ENCODE measurements at regions not wholly inside any gene's neighbourhood (a gene's known extent, or its start where the extent isn't known, plus 50 kb on each side); places are given as distances from the start of the nearest gene placed in this dataset.
A peak's percentile ranks its signal among the peaks of the same experiment; 100 is the strongest.

DNA sequence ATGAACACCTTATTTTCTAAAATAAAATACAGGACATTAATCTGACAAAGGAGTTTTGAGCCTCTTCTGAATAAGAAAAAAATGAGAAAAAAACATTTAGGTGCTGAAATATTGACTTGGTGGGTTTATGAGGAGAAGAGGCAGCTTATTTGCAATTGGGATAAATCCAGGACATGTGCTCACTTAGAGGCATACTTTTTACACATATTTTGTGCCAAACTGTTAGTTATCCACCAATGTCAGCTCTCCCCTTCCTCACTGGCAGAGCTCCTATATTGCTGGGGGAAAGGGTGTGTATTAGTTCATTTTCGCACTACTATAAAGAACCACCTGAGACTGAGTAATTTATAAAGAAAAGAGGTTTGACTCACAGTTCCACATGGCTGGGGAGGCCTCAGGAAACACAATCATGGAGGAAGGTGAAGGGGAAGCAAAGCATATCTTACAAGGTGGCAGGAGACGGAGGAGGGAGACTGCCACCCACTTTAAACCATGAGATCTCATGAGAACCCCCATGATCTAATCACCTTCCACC, 135.4 kb upstream of the EGLN3 start:
- FAIRE-seq (no peak), DNase-seq (no peak)
- Histone ChIP-seq H3K9me3 (ENCODE audit: control insufficient read depth in 2 of 3, insufficient read depth in 1 of 3, low read length in 3 of 3) (peaks cover 0 to 6% (median 0%) of the 10 kb centered on the region in 3 donors), H3K27me3 (ENCODE audit: control insufficient read depth, insufficient read depth, low read length) (no peaks in the 10 kb centered on the region), H3K36me3 (ENCODE audit: control insufficient read depth in 2 of 3, insufficient read depth in 3 of 3, low read length in 3 of 3) (no peaks in the 10 kb centered on the region), H3K4me1 (ENCODE audit: control insufficient read depth in 2 of 3, insufficient read depth in 2 of 3, low read depth in 1 of 3, low read length in 3 of 3) (peaks cover 0 to 3% (median 2%) of the 10 kb centered on the region in 3 donors), H3K27ac (ENCODE audit: low read depth in 2 of 2, low read length in 2 of 2) (no peak overlapping the region), H3K9ac (ENCODE audit: low read length in 3 of 3) (no peak overlapping the region), H3K4me3 (ENCODE audit: low read length in 3 of 3) (no peak overlapping the region)
- intact Hi-C loops (cut with DNase I): no loop called here
- TF ChIP-seq, protein P1, sequence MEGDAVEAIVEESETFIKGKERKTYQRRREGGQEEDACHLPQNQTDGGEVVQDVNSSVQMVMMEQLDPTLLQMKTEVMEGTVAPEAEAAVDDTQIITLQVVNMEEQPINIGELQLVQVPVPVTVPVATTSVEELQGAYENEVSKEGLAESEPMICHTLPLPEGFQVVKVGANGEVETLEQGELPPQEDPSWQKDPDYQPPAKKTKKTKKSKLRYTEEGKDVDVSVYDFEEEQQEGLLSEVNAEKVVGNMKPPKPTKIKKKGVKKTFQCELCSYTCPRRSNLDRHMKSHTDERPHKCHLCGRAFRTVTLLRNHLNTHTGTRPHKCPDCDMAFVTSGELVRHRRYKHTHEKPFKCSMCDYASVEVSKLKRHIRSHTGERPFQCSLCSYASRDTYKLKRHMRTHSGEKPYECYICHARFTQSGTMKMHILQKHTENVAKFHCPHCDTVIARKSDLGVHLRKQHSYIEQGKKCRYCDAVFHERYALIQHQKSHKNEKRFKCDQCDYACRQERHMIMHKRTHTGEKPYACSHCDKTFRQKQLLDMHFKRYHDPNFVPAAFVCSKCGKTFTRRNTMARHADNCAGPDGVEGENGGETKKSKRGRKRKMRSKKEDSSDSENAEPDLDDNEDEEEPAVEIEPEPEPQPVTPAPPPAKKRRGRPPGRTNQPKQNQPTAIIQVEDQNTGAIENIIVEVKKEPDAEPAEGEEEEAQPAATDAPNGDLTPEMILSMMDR (IDR thresholded peaks at IDR 0.05; ENCODE audit: borderline replicate concordance, extremely low read depth, insufficient read depth): no peak

DNA sequence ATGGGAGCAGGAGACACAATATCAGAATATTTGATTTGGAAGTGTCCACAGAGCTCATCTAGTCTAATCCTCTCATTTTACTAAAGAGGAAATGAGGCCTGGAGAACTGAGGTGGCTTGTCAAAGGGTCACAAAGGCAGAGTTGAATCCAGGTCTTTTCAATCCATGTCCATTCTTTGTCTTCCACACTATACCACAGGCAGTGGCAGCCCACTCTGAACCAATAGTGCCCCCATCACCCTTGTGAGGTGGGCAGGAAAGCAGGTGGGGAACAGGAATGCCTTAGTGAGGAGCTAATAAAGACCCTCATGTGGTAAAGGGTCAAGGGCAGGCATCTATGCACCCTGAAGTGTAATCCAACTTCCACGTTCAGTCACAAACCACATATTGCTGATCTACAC, 134.8 kb upstream of the EGLN3 start:
- no peak for FAIRE-seq
- TF ChIP-seq, protein P1 (IDR thresholded peaks at IDR 0.05; ENCODE audit: borderline replicate concordance, extremely low read depth, insufficient read depth): no peak
- peaks cover 0 to 6% (median 0%) of the 10 kb centered on the region in 3 donors for H3K9me3 ChIP-seq (ENCODE audit: control insufficient read depth in 2 of 3, insufficient read depth in 1 of 3, low read length in 3 of 3)
- H3K27me3 ChIP-seq (ENCODE audit: control insufficient read depth, insufficient read depth, low read length): no peaks in the 10 kb centered on the region
- no peak overlapping the region for H3K27ac ChIP-seq (ENCODE audit: low read depth in 2 of 2, low read length in 2 of 2)
- no peak for DNase-seq
- H3K9ac ChIP-seq (ENCODE audit: low read length in 3 of 3): no peak overlapping the region
- H3K4me1 ChIP-seq (ENCODE audit: control insufficient read depth in 2 of 3, insufficient read depth in 2 of 3, low read depth in 1 of 3, low read length in 3 of 3): peaks cover 0 to 6% (median 3%) of the 10 kb centered on the region in 3 donors
- intact Hi-C loops (cut with DNase I): no loop called here
- no peaks in the 10 kb centered on the region for H3K36me3 ChIP-seq (ENCODE audit: control insufficient read depth in 2 of 3, insufficient read depth in 3 of 3, low read length in 3 of 3)
- no peak overlapping the region for H3K4me3 ChIP-seq (ENCODE audit: low read length in 3 of 3)

DNA sequence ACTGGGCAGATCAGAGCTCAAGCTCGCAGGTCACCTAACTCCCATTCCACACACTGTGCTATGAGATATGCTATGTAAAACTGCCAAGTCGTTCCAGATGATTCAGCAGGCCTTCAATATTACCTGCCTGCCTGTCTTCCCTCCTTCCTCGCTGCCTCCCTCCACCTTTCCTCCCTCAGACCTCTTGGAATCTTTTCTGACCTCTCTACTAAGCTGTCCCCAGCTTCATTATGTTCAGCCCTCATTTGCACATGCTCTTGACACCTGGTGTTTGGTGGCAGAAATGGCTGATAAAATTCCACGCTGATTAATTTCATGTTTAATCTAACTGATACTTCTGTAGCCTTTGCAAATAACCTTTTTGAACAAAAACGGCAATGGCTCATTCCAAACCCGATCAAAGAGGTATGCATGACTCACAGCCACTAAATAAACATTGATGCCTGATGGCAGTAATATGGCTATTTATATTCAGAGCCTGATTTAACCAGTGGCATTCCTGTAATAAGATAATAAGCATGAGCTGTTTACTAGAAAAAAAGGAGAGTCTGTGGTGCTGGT, 130.8 kb upstream of the EGLN3 start:
- Histone ChIP-seq H3K4me3 (ENCODE audit: low read length in 3 of 3) (no peak overlapping the region), H3K9ac (ENCODE audit: low read length in 3 of 3) (no peak overlapping the region), H3K9me3 (ENCODE audit: control insufficient read depth in 2 of 3, insufficient read depth in 1 of 3, low read length in 3 of 3) (no peaks in the 10 kb centered on the region), H3K27ac (ENCODE audit: low read depth in 2 of 2, low read length in 2 of 2) (peak overlapping the region; percentile 35 to 68), H3K27me3 (ENCODE audit: control insufficient read depth, insufficient read depth, low read length) (no peaks in the 10 kb centered on the region), H3K4me1 (ENCODE audit: control insufficient read depth in 2 of 3, insufficient read depth in 2 of 3, low read depth in 1 of 3, low read length in 3 of 3) (peaks cover 0 to 6% (median 3%) of the 10 kb centered on the region in 3 donors), H3K36me3 (ENCODE audit: control insufficient read depth in 2 of 3, insufficient read depth in 3 of 3, low read length in 3 of 3) (no peaks in the 10 kb centered on the region)
- FAIRE-seq (no peak), DNase-seq (peak in 2 of 5 donors; percentile 44 to 60)
- TF ChIP-seq, protein P1 (IDR thresholded peaks at IDR 0.05; ENCODE audit: borderline replicate concordance, extremely low read depth, insufficient read depth): no peak
- intact Hi-C loops (cut with DNase I): no loop called here
